ENCODE measurements at regions not wholly inside any gene's neighbourhood (a gene's known extent, or its start where the extent isn't known, plus 50 kb on each side); places are given as distances from the start of the nearest gene placed in this dataset.
A peak's percentile ranks its signal among the peaks of the same experiment; 100 is the strongest.

DNA sequence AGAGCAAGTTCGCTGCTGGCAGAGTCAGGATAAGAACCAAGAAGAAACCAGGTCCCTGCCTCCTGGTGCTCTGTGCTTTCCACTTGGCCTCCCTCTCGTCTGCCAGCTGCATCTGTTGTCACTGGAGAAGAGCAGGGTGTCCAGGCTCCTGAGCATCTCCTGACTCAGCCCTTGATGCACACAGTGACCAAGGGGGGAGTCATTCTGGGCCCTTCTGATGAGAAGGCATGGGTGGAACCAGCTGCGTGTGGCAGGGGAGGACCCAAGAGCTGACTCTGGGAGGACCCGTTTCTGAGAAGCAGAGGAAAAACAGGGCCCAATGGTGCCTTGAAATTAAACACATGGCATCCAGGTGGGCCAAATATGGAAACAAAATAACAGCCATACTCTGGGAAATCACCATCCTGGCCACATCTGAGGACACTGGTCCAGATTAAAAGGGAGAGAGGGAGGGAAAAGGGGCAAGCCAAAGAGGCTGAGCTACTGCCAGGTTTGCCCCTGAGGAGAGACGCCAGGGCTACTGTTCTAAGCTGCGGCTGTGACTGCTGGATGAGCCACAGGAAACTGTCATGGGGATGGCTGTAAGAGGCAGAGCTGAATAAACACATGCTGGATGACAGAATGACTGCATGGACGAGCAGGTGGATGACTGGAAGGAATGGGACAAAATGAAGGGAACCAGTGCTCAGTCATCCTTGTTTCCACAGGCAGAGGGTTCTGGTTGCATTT lies 58.1 kb upstream of the CA12 start:
- no peaks in the 10 kb centered on the region for H3K9me3 ChIP-seq (ENCODE audit: low read depth, low read length)
- H3K27me3 ChIP-seq (ENCODE audit: insufficient read depth, low read length) = no peaks in the 10 kb centered on the region
- H3K4me3 ChIP-seq (ENCODE audit: insufficient read depth, low read length) = no peak overlapping the region
- no peak overlapping the region for H3K27ac ChIP-seq (ENCODE audit: low read depth, low read length)
- no peak overlapping the region for H3K4me2 ChIP-seq (ENCODE audit: insufficient read depth, low read length)
- TF ChIP-seq, protein P1, sequence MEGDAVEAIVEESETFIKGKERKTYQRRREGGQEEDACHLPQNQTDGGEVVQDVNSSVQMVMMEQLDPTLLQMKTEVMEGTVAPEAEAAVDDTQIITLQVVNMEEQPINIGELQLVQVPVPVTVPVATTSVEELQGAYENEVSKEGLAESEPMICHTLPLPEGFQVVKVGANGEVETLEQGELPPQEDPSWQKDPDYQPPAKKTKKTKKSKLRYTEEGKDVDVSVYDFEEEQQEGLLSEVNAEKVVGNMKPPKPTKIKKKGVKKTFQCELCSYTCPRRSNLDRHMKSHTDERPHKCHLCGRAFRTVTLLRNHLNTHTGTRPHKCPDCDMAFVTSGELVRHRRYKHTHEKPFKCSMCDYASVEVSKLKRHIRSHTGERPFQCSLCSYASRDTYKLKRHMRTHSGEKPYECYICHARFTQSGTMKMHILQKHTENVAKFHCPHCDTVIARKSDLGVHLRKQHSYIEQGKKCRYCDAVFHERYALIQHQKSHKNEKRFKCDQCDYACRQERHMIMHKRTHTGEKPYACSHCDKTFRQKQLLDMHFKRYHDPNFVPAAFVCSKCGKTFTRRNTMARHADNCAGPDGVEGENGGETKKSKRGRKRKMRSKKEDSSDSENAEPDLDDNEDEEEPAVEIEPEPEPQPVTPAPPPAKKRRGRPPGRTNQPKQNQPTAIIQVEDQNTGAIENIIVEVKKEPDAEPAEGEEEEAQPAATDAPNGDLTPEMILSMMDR (IDR thresholded peaks at IDR 0.05; ENCODE audit: extremely low read depth, low read depth, low read length) = no peak
- H3K79me2 ChIP-seq (ENCODE audit: insufficient read depth, low read length) = no peaks in the 10 kb centered on the region
- H2AFZ ChIP-seq (ENCODE audit: low read length) = peak overlapping the region; percentile 28
- peaks cover 11% of the 10 kb centered on the region for H3K4me1 ChIP-seq (ENCODE audit: insufficient read depth, low read length)
- H4K20me1 ChIP-seq (ENCODE audit: insufficient read depth, low read length) = no peaks in the 10 kb centered on the region
- no peaks in the 10 kb centered on the region for H3K36me3 ChIP-seq (ENCODE audit: insufficient read depth, low read length)
- peak; percentile 62 for DNase-seq (ENCODE audit: insufficient read length, low spot score, missing footprints)

DNA sequence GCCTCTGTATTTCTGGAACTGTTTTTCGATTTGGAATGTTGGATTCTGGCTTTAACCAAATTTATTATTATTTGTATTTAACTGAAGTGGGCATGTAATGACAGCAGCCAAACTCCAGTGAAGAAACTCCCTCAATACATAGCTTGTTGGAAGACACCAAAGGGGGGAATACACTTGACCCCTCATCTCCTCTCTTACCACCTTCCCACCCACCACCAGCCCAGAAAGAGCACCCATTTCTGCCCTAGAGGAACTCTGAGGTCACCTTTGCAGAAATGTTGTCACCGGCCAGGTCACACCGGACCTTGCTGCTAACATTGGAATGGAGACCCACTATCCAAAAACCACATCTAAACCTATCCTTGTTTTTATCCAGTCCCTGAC lies 58.6 kb upstream of the CA12 start:
- no peaks in the 10 kb centered on the region for H3K9me3 ChIP-seq (ENCODE audit: low read depth, low read length)
- H3K4me3 ChIP-seq (ENCODE audit: insufficient read depth, low read length) = no peak overlapping the region
- H3K27me3 ChIP-seq (ENCODE audit: insufficient read depth, low read length) = no peaks in the 10 kb centered on the region
- no peak overlapping the region for H3K27ac ChIP-seq (ENCODE audit: low read depth, low read length)
- H3K36me3 ChIP-seq (ENCODE audit: insufficient read depth, low read length) = no peaks in the 10 kb centered on the region
- H2AFZ ChIP-seq (ENCODE audit: low read length) = no peak overlapping the region
- H3K4me2 ChIP-seq (ENCODE audit: insufficient read depth, low read length) = no peak overlapping the region
- TF ChIP-seq, protein P1 (IDR thresholded peaks at IDR 0.05; ENCODE audit: extremely low read depth, low read depth, low read length) = no peak
- DNase-seq (ENCODE audit: insufficient read length, low spot score, missing footprints) = no peak
- peaks cover 11% of the 10 kb centered on the region for H3K4me1 ChIP-seq (ENCODE audit: insufficient read depth, low read length)
- no peaks in the 10 kb centered on the region for H3K79me2 ChIP-seq (ENCODE audit: insufficient read depth, low read length)
- H4K20me1 ChIP-seq (ENCODE audit: insufficient read depth, low read length) = no peaks in the 10 kb centered on the region

DNA sequence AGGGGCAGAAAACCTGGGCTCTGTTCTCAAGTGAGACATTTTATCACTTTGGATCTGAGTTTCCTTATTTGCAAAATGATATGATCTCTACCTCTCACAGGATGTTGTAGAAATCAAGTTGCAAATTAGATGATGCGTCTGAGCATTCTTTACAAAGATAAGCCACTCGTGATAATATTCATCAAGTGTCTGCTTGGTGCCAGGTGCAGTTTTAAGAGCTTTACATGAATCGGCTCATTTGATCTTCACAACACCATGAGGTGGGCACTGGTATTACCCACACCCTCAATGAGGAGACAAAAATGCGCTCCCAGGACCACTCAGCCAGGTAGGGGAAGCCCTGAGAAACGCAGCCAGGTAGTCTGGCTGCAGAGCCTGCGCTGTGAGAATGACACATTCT lies 59.1 kb upstream of the CA12 start:
- TF ChIP-seq, protein P1 (IDR thresholded peaks at IDR 0.05; ENCODE audit: extremely low read depth, low read depth, low read length) = no peak
- H2AFZ ChIP-seq (ENCODE audit: low read length) = no peak overlapping the region

DNA sequence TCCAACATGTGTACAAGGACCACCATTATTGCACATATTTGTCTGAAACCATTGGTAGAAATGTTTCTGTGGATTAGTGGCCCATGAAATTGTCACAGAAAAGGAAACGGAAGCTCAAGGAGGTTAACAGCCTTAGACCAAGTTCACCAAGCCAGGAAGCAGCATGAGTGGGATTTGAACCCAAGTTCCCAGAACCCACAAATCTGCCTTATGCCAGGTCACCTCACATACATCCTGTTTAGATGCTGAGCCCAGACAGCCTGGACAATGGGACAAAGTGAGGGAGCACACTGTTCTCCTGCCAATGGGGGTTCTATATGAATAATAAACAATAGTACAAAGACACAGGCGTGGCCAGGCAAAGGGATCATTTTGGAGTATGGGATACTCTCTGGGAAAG lies 59.6 kb upstream of the CA12 start:
- TF ChIP-seq, protein P1 (IDR thresholded peaks at IDR 0.05; ENCODE audit: extremely low read depth, low read depth, low read length) = no peak
- Histone ChIP-seq H3K79me2 (ENCODE audit: insufficient read depth, low read length) (no peaks in the 10 kb centered on the region), H3K9me3 (ENCODE audit: low read depth, low read length) (no peaks in the 10 kb centered on the region), H3K4me2 (ENCODE audit: insufficient read depth, low read length) (no peak overlapping the region), H2AFZ (ENCODE audit: low read length) (no peak overlapping the region), H3K4me3 (ENCODE audit: insufficient read depth, low read length) (no peak overlapping the region), H4K20me1 (ENCODE audit: insufficient read depth, low read length) (no peaks in the 10 kb centered on the region), H3K4me1 (ENCODE audit: insufficient read depth, low read length) (peaks cover 10% of the 10 kb centered on the region), H3K36me3 (ENCODE audit: insufficient read depth, low read length) (no peaks in the 10 kb centered on the region), H3K27me3 (ENCODE audit: insufficient read depth, low read length) (no peaks in the 10 kb centered on the region), H3K27ac (ENCODE audit: low read depth, low read length) (no peak overlapping the region)
- no peak for DNase-seq (ENCODE audit: insufficient read length, low spot score, missing footprints)

More for the DNA sequence above, 59.1 kb upstream of the CA12 start:
- H4K20me1 ChIP-seq (ENCODE audit: insufficient read depth, low read length) = no peaks in the 10 kb centered on the region
- H3K4me2 ChIP-seq (ENCODE audit: insufficient read depth, low read length) = no peak overlapping the region
- no peak overlapping the region for H3K4me3 ChIP-seq (ENCODE audit: insufficient read depth, low read length)
- H3K9me3 ChIP-seq (ENCODE audit: low read depth, low read length) = no peaks in the 10 kb centered on the region
- no peak for DNase-seq (ENCODE audit: insufficient read length, low spot score, missing footprints)
- H3K36me3 ChIP-seq (ENCODE audit: insufficient read depth, low read length) = no peaks in the 10 kb centered on the region
- peaks cover 11% of the 10 kb centered on the region for H3K4me1 ChIP-seq (ENCODE audit: insufficient read depth, low read length)
- H3K27me3 ChIP-seq (ENCODE audit: insufficient read depth, low read length) = no peaks in the 10 kb centered on the region
- no peak overlapping the region for H3K27ac ChIP-seq (ENCODE audit: low read depth, low read length)
- H3K79me2 ChIP-seq (ENCODE audit: insufficient read depth, low read length) = no peaks in the 10 kb centered on the region
